ENCODE measurements at regions not wholly inside any gene's neighbourhood (a gene's known extent, or its start where the extent isn't known, plus 50 kb on each side); places are given as distances from the start of the nearest gene placed in this dataset.
"Not testable (repeated sequence)": the region's sequence is repeated elsewhere in the genome, so short reads cannot be mapped to it uniquely, and the experiment has no call there.

DNA sequence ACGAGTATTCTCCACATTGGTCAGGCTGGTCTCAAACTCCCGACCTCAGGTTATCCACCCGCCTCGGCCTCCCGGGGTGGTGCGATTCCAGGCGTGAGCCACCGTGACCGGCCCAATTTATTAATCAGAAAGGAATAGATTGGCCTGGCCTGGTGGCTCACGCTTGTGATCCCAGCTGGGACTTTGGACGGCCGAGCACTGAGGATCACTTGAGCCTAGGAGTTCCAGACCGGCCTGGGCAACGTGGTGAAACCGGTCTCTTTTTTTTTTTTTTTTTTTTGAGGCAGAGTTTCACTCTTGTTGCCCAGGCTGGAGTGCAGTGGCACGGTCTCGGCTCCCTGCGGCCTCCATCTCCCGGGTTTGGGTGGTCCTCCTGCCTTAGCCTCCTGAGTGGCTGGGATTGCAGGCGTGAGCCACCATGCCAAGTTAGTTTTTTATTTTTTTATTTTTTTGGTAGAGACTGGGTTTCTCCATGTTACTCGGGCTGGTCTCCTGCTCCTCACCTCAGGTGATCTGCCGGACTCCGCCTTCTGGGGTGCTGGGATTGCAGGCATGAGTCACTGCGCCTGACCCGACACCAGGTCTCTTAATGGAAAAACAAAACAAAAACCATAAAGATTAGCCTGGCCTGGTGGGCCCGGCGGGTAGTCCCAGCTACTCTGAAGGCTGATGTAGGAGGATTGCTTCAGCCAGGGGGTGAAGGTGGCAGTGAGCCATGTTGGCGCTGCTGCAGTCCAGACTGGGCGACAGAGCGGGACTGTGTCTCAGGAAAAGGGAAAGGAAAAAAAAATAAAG is 141.0 kb downstream of the GOLGA6L22 start:
- H3K4me1 Mint-ChIP-seq, DNase-seq, H3K9me3 Mint-ChIP-seq, ATAC-seq, H3K36me3 Mint-ChIP-seq, H3K27ac Mint-ChIP-seq, H3K4me3 Mint-ChIP-seq, POLR2A ChIA-PET, H3K27me3 Mint-ChIP-seq: not testable (repeated sequence)

GRCh38 chr15:22616976-22617375 is 158.3 kb downstream of the GOLGA6L22 start:
- H3K9me3 Mint-ChIP-seq, H3K36me3 Mint-ChIP-seq, H3K4me1 Mint-ChIP-seq, H3K27ac Mint-ChIP-seq, H3K27me3 Mint-ChIP-seq, DNase-seq, H3K4me3 Mint-ChIP-seq, ATAC-seq, POLR2A ChIA-PET: not testable (repeated sequence)

DNA sequence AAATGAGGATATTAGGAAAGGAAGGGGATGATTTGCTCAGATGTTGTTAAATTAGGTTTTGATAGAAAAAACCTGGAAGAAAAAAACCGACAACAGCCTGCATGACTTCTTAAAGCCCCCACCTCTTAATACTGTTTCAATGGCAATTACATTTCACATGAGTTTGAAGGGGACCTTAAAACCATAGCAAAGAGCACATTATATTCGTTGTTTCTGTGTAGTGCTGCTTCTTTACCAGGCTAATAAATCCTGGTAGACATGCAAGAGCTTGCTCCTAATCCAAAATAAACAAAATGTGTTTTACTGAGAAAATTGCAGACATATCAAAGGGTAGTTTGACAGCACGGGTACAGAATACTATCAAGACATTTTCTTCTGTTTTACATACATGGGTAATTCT is 154.7 kb upstream of the NIPA1 start:
- H3K36me3 Mint-ChIP-seq, H3K27me3 Mint-ChIP-seq, DNase-seq, POLR2A ChIA-PET, H3K4me1 Mint-ChIP-seq, H3K27ac Mint-ChIP-seq, ATAC-seq, H3K4me3 Mint-ChIP-seq, H3K9me3 Mint-ChIP-seq: not testable (repeated sequence)

- ATAC-seq, H3K4me1 Mint-ChIP-seq, H3K9me3 Mint-ChIP-seq, POLR2A ChIA-PET, H3K4me3 Mint-ChIP-seq, H3K27ac Mint-ChIP-seq, DNase-seq, H3K36me3 Mint-ChIP-seq: not testable (repeated sequence)
- peaks cover 4 to 16% (median 8%) of the 10 kb centered on the region in 5 donors for H3K27me3 Mint-ChIP-seq
Observed at GRCh38 chr15:22639983-22640382, 146.5 kb upstream of the NIPA1 start.

- H3K27ac Mint-ChIP-seq, H3K4me3 Mint-ChIP-seq, ATAC-seq, H3K27me3 Mint-ChIP-seq, H3K4me1 Mint-ChIP-seq, DNase-seq, POLR2A ChIA-PET, H3K36me3 Mint-ChIP-seq, H3K9me3 Mint-ChIP-seq: not testable (repeated sequence)
Observed at GRCh38 chr15:22649458-22649857, 137.0 kb upstream of the NIPA1 start.

GRCh38 chr15:22651179-22651578 is 135.3 kb upstream of the NIPA1 start:
- H3K4me3 Mint-ChIP-seq, H3K4me1 Mint-ChIP-seq, ATAC-seq, POLR2A ChIA-PET, H3K27me3 Mint-ChIP-seq, H3K27ac Mint-ChIP-seq, DNase-seq, H3K9me3 Mint-ChIP-seq, H3K36me3 Mint-ChIP-seq: not testable (repeated sequence)

- ATAC-seq (peak; percentile 75 to 84), DNase-seq (peak; percentile 13 to 69 (median 46))
- peak overlapping the region; percentile 61 to 98 (median 92) for H3K27ac Mint-ChIP-seq
- H3K27me3 Mint-ChIP-seq, H3K9me3 Mint-ChIP-seq, POLR2A ChIA-PET, H3K36me3 Mint-ChIP-seq: not testable (repeated sequence)
- H3K4me3 Mint-ChIP-seq, result peak overlapping the region; percentile 81 to 95 (median 90)
- H3K4me1 Mint-ChIP-seq, result peaks cover 7 to 18% (median 12%) of the 10 kb centered on the region in 4 donors
Observed at GRCh38 chr15:22664294-22665058, 122.0 kb upstream of the NIPA1 start.

DNA sequence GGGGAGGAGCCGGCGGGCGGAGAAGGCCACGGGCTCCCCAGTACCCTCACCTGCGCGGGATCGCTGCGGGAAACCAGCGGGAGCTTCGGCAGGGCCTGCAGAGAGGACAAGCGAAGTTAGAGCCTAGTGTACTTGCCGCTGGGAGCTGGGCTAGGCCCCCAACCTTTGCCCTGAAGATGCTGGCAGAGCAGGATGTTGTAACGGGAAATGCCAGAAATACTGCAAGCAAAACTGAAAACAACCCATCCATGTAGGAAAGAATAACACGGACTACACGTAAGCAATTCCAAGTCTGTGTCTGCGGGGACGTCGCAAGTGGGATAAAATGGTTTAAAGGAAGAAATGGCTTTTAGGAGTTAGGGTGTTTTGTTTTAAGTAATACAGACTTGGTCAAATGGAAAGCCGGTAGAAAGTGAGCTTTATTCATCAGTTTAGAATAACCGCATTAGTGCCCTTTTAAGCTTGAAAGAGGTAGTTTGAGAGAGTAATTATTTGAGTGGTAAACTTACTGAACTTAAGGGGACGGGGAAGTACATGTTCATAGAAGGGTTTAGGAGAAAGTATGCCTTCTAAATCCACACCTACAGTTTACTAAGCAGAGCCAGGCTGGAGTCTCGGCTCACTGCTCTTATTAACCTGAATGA is 121.3 kb upstream of the NIPA1 start:
- peak in 4 of 10 donors; percentile 7 to 46 (median 40) for DNase-seq
- H3K27me3 Mint-ChIP-seq, H3K36me3 Mint-ChIP-seq, POLR2A ChIA-PET, H3K9me3 Mint-ChIP-seq: not testable (repeated sequence)
- Mint-ChIP-seq H3K4me1 (peaks cover 7 to 18% (median 12%) of the 10 kb centered on the region in 4 donors), H3K27ac (peak overlapping the region; percentile 87 to 98 (median 94)), H3K4me3 (peak overlapping the region; percentile 81 to 96 (median 92))
- ATAC-seq, result peak in 1 of 2 donors; percentile 28

GRCh38 chr15:22665711-22666110 is 120.7 kb upstream of the NIPA1 start:
- Mint-ChIP-seq H3K4me3 (peak overlapping the region; percentile 81 to 96 (median 92)), H3K27ac (peak overlapping the region; percentile 87 to 98 (median 94)), H3K4me1 (peaks cover 7 to 18% (median 12%) of the 10 kb centered on the region in 4 donors)
- POLR2A ChIA-PET, H3K9me3 Mint-ChIP-seq, H3K36me3 Mint-ChIP-seq, H3K27me3 Mint-ChIP-seq: not testable (repeated sequence)
- peak in 1 of 2 donors; percentile 29 for ATAC-seq
- DNase-seq, result peak in 5 of 10 donors; percentile 3 to 51 (median 45)

- POLR2A ChIA-PET, H3K27me3 Mint-ChIP-seq, H3K4me3 Mint-ChIP-seq, ATAC-seq, H3K4me1 Mint-ChIP-seq, H3K9me3 Mint-ChIP-seq, DNase-seq: not testable (repeated sequence)
- peak overlapping the region in 1 of 10 donors; percentile 41 for H3K27ac Mint-ChIP-seq
- H3K36me3 Mint-ChIP-seq, result peaks cover 5 to 27% (median 13%) of the 10 kb centered on the region in 3 donors
Observed at GRCh38 chr15:22684786-22685185, 101.7 kb upstream of the NIPA1 start.

GRCh38 chr15:22699881-22700280 is 86.6 kb upstream of the NIPA1 start:
- ATAC-seq, H3K36me3 Mint-ChIP-seq, H3K4me3 Mint-ChIP-seq, H3K27ac Mint-ChIP-seq, DNase-seq, POLR2A ChIA-PET, H3K9me3 Mint-ChIP-seq, H3K4me1 Mint-ChIP-seq, H3K27me3 Mint-ChIP-seq: not testable (repeated sequence)

- POLR2A ChIA-PET, H3K4me3 Mint-ChIP-seq, ATAC-seq, DNase-seq, H3K36me3 Mint-ChIP-seq, H3K9me3 Mint-ChIP-seq, H3K27ac Mint-ChIP-seq: not testable (repeated sequence)
- Mint-ChIP-seq H3K4me1 (peaks cover 0 to 12% (median 4%) of the 10 kb centered on the region in 4 donors), H3K27me3 (peaks cover 4 to 22% (median 11%) of the 10 kb centered on the region in 5 donors)
Observed at GRCh38 chr15:22710831-22711341, 75.6 kb upstream of the NIPA1 start.

GRCh38 chr15:22713933-22714332 is 72.5 kb upstream of the NIPA1 start:
- ATAC-seq, POLR2A ChIA-PET, DNase-seq, H3K27ac Mint-ChIP-seq, H3K9me3 Mint-ChIP-seq, H3K36me3 Mint-ChIP-seq: not testable (repeated sequence)
- Mint-ChIP-seq H3K4me3 (peak overlapping the region; percentile 45 to 80 (median 68)), H3K27me3 (peaks cover 6 to 35% (median 24%) of the 10 kb centered on the region in 5 donors), H3K4me1 (peaks cover 0 to 12% (median 4%) of the 10 kb centered on the region in 4 donors)

Data from naive thymus-derived CD8-positive, alpha-beta T cell (primary cell).